HG03342 (cell line): ENCODE measurements at regions not wholly inside any gene's neighbourhood (a gene's known extent, or its start where the extent isn't known, plus 50 kb on each side); places are given as distances from the start of the nearest gene placed in this dataset.

Source experiments
- ATAC-seq: cut with Tn5 transposase; IDR thresholded peaks from one replicate; pipeline ENCODE4 v1.9.1; 2021; ENCODE audit warnings: mild to moderate bottlenecking, moderate library complexity; ENCODE audit not compliant: unreplicated experiment

GRCh38 chr20:52867305-52867704, 104.9 kb upstream of the TSHZ2 start:
- ATAC-seq, result no peak

GRCh38 chr20:52864916-52865605, 107.1 kb upstream of the TSHZ2 start:
- no peak for ATAC-seq

- ATAC-seq, result no peak
Observed at GRCh38 chr20:52859156-52859876, 112.8 kb upstream of the TSHZ2 start.

GRCh38 chr20:52852714-52853113, 119.4 kb upstream of the TSHZ2 start:
- ATAC-seq, result no peak

GRCh38 chr20:52847731-52848359, 124.3 kb upstream of the TSHZ2 start:
- no peak for ATAC-seq

GRCh38 chr20:52847029-52847660, 125.0 kb upstream of the TSHZ2 start:
- ATAC-seq, result no peak

- no peak for ATAC-seq
Observed at GRCh38 chr20:52845044-52845443, 127.1 kb upstream of the TSHZ2 start.

GRCh38 chr20:52843425-52843824, 128.7 kb upstream of the TSHZ2 start:
- no peak for ATAC-seq

GRCh38 chr20:52841003-52841402, 131.2 kb upstream of the TSHZ2 start:
- no peak for ATAC-seq

- no peak for ATAC-seq
Observed at GRCh38 chr20:52840041-52840440, 132.1 kb upstream of the TSHZ2 start.

- ATAC-seq, result no peak
Observed at GRCh38 chr20:52838510-52839241, 133.5 kb upstream of the TSHZ2 start.

- no peak for ATAC-seq
Observed at GRCh38 chr20:52837378-52837777, 134.8 kb upstream of the TSHZ2 start.

GRCh38 chr20:52833901-52834300, 138.3 kb upstream of the TSHZ2 start:
- ATAC-seq, result no peak

- no peak for ATAC-seq
Observed at GRCh38 chr20:52832151-52832774, 139.9 kb upstream of the TSHZ2 start.

- no peak for ATAC-seq
Observed at GRCh38 chr20:52830598-52830997, 141.6 kb upstream of the TSHZ2 start.

- ATAC-seq, result no peak
Observed at GRCh38 chr20:52829111-52829510, 143.0 kb upstream of the TSHZ2 start.

- no peak for ATAC-seq
Observed at GRCh38 chr20:52828199-52828598, 144.0 kb upstream of the TSHZ2 start.

GRCh38 chr20:52826722-52827121, 145.4 kb upstream of the TSHZ2 start:
- ATAC-seq, result no peak

GRCh38 chr20:52826321-52826720, 145.8 kb upstream of the TSHZ2 start:
- ATAC-seq, result no peak

- ATAC-seq, result no peak
Observed at GRCh38 chr20:52824494-52825216, 147.5 kb upstream of the TSHZ2 start.
